Astrocyte of the spinal cord (primary cell): ENCODE measurements at regions not wholly inside any gene's neighbourhood (a gene's known extent, or its start where the extent isn't known, plus 50 kb on each side); places are given as distances from the start of the nearest gene placed in this dataset.

Experiments
- DNase-seq: peaks from one replicate; pipeline ENCODE4 v3.0.0; 2011; ENCODE audit warnings: low read depth, low spot score
- H3K4me3 ChIP-seq: 2 replicates; pipeline ENCODE4 v1.5.1; 2011; ENCODE audit warnings: low read depth, mild to moderate bottlenecking, low read length, moderate library complexity
- in situ Hi-C: cut with HindIII; loops from 2 replicates; pipeline ENCODE4 v1.10.0; 2017; ENCODE audit warnings: low sequenced_read_pairs
- TF ChIP-seq, protein P1 (sequence below): IDR thresholded peaks from 2 replicates; pipeline ENCODE4 v1.5.1; 2012; ENCODE audit warnings: low read depth, mild to moderate bottlenecking, low read length, inconsistent platforms

DNA sequence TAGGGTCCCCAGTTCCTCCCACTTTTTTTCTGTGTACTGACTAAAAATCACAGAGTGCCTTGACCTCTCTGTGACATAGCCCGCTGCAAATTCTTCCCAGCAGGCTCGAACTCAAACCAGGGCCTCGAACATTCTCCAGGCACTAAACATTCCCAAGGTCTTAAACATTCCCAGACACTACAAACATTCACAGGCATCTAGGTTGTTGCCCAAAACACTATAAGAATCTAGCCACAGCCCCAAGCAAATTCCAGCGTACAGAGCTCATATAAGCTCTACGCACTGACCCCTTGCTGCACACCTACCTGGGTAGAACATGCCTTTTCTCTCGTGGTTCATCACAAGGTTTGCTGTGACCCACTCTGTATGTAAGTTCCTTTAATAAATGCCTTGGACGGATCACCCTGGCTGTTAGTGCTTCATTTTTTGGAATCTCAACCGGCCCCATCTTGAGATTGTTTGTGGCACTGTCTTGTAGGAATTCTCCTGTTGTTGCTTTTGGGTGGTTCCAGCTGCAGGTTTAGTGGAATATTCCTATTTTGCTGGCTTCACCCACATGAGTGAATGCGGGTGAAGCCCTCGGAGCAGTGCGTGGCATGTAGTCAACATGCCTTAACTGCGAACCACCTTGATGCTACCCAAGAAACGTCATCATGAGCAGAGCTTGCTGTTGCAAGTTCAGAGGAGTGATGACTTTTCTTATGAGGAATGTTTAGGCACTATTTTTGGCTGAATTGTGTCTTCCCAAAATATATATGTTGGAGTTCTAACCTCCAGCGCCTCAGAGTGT lies 230.0 kb downstream of the HS3ST1 start:
- no peak overlapping the region for H3K4me3 ChIP-seq
- TF ChIP-seq, protein P1, sequence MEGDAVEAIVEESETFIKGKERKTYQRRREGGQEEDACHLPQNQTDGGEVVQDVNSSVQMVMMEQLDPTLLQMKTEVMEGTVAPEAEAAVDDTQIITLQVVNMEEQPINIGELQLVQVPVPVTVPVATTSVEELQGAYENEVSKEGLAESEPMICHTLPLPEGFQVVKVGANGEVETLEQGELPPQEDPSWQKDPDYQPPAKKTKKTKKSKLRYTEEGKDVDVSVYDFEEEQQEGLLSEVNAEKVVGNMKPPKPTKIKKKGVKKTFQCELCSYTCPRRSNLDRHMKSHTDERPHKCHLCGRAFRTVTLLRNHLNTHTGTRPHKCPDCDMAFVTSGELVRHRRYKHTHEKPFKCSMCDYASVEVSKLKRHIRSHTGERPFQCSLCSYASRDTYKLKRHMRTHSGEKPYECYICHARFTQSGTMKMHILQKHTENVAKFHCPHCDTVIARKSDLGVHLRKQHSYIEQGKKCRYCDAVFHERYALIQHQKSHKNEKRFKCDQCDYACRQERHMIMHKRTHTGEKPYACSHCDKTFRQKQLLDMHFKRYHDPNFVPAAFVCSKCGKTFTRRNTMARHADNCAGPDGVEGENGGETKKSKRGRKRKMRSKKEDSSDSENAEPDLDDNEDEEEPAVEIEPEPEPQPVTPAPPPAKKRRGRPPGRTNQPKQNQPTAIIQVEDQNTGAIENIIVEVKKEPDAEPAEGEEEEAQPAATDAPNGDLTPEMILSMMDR: no peak
- no peak for DNase-seq
- in situ Hi-C loops: no loop called here

DNA sequence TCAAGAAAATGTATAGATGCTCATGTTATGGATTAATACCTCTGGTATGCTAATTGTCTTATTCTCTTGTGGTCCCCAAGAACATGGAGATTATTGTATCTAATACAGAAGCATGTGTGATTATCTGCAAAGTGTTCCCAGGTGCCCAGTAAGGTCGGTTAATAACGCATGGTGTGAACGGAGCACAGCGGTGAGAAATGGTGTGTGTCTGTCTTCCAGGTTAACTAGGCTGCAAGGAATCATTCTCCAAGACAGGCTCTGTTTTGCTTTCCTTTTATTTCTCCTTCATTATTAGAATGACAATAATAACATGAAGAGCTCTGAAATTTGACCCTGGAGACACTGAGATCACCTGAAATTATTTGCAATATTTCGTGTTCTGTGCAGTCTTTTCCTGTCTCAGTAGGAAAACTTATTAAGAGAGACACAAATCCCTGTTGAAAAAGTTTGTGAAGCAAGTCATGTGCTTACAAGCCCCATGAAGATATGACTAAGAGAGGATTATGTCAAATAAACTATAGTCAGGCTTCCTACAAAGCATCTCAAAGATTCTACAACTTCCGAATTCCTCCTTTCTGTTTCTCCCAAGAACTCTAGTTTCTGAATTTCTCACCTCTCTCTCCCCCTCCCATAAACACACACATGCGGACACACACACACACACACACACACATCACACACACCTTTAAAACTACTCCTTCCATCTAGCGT lies 230.9 kb downstream of the HS3ST1 start:
- no peak overlapping the region for H3K4me3 ChIP-seq
- TF ChIP-seq, protein P1: no peak
- DNase-seq: no peak
- in situ Hi-C loops: no loop called here

DNA sequence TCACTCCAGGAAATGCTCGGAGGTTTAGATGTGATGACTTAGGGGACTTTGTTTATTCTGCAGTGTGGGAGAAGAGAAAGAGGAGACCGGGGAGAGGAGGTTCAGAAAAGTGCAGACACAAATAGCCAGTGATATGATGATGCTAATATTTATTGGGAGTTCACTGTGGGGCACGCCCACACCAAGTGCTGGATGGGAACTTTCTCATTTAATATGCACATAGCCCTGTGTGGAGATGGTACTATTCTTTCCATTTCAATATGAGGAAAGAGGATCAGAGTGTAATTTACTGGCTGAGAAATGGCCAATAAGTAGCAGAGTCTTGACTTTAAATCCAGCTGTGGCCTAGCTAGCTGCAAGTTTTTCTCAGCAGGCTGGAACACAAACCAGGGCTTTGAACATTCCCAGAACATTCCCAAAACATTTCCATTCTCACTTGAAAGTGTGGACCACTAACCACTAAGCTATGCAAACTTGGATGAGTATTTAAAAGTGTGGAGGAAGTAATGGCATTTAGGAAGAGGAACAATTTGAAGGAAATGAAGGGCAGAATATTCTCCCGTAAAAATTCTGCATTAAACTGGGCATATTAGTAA lies 231.7 kb downstream of the HS3ST1 start:
- in situ Hi-C loops: no loop called here
- DNase-seq: no peak

DNA sequence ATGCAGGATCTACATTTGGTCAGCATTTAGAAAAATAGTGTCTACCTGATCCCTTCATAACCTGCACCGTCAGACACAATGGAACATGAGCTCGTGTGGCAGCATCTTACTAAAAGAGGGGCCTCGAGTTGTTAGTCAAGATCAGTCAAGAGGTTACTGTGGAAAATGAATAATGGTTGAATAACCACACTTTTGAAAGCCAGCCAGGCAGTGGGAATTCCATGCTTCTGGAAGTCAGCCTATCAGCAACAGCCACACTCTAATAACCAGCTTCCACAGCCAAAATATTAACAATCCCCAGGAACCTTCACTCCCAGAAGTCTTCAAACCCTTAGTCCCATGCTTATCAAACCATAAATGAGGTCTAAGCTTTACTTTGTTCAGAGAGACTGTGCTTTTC lies 234.3 kb downstream of the HS3ST1 start:
- no peak for DNase-seq
- TF ChIP-seq, protein P1: no peak
- H3K4me3 ChIP-seq: no peak overlapping the region
- in situ Hi-C loops: no loop called here

More for the DNA sequence above, 231.7 kb downstream of the HS3ST1 start:
- TF ChIP-seq, protein P1: no peak
- no peak overlapping the region for H3K4me3 ChIP-seq

DNA sequence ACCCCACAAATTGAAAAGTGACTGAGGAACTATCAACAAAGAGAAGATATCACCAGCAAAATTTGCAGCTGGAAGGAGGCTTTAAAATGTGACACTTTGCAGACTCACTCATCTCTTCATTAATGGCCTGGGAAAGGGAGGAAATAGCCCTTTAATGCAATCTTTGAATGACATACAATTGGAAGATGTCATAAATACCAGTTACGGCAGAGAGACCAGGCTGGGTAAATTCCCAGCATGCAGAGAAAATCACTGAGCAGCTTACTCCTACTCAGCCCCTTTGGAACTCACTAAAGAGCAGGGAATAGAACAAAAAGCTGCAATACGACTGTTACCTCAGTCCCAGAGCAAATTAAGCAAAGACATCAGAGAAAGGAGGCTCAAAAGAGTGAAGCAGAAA lies 238.9 kb downstream of the HS3ST1 start:
- H3K4me3 ChIP-seq: no peak overlapping the region

DNA sequence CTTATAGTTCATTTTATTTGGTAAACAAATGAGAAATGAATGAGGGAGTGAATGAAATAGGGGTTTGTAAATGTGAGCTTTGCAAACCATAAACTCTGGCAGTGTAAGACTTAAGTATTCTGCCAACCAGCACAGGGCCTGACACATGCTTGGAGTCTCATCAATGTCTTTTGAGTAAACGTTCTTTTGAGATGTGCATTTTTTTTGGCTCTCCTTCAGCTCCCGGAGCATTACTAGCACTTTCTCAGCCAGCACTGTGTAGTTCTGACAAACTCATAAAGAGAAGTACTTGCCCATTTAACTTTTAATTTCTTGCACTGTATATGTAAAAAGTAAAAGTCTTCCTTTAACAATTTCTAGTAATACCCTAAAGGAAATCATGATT lies 245.3 kb downstream of the HS3ST1 start:
- peak; percentile 21 for DNase-seq
- no peak overlapping the region for H3K4me3 ChIP-seq
- TF ChIP-seq, protein P1: no peak
- in situ Hi-C loops: no loop called here

More for the DNA sequence above, 238.9 kb downstream of the HS3ST1 start:
- TF ChIP-seq, protein P1: no peak
- no peak for DNase-seq
- in situ Hi-C loops: no loop called here
